HG03175 (cell line): ENCODE measurements at regions not wholly inside any gene's neighbourhood (a gene's known extent, or its start where the extent isn't known, plus 50 kb on each side); places are given as distances from the start of the nearest gene placed in this dataset.
"Not testable (repeated sequence)": the region's sequence is repeated elsewhere in the genome, so short reads cannot be mapped to it uniquely, and the experiment has no call there.

Source experiments
- ATAC-seq: cut with Tn5 transposase; IDR thresholded peaks from one replicate; pipeline ENCODE4 v1.9.1; 2021; ENCODE audit warnings: mild to moderate bottlenecking, moderate library complexity; ENCODE audit not compliant: unreplicated experiment

DNA sequence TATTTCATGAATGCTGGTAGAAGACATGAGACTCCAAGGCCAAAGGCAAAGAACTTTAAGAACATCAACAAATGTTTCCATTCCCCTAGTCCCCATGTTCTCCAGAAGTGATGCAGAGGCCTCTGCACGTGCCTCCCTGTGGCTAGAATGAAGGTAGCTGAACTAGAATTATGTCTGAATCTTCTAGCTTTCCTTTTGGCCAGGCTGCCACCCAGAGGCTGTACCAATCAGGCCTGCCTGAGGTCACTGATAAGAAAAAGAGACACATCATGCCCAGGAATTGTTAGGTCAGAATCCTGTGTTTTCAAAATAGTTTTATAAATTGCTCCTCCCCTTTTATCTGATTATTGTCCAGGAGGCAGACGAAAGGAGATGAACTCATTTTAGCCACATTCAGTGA lies 188.0 kb upstream of the SLC16A7 start:
- no peak for ATAC-seq

DNA sequence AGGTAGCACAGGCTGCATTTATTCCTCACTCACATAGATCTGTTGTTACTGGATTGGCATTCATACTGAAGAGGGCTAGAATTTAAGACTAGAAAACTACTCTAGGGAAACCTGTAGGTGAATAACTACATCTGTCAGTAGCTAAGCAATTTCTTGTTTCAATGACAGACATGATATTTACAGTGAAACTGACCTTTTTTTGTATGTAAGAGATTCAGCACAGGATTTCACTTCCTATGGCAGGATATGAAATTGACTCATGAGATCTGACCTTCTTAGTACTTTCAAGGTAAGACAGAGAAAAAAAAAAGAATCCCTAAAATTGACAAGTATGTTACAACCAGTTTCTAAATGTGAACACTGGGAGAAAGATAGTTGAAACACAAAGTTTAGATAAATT lies 189.8 kb upstream of the SLC16A7 start:
- no peak for ATAC-seq

DNA sequence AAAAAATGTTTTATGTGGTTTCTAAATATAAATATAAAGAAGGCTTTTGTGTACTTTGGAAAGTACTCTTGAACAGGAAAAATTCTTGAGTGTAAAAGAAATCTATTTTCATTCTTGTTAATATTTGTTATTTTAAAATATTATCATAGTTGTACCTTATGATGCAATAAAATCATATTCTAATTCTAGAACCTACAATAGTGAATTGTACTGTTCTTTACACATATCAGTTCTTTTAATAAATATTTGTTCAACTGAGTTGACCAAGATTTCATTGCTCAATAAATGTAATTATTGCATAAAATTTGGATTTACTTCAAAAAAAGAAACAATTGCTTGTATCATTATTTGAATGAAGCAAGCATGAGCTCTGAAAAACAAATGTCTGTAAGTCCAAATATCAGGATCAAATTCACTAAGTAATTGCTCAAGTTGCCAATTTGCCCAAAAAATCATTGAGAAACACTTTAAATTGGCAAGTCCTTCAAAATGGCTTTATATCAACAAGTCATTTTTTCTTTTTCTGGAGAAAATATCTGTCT lies 191.6 kb upstream of the SLC16A7 start:
- ATAC-seq, result no peak

DNA sequence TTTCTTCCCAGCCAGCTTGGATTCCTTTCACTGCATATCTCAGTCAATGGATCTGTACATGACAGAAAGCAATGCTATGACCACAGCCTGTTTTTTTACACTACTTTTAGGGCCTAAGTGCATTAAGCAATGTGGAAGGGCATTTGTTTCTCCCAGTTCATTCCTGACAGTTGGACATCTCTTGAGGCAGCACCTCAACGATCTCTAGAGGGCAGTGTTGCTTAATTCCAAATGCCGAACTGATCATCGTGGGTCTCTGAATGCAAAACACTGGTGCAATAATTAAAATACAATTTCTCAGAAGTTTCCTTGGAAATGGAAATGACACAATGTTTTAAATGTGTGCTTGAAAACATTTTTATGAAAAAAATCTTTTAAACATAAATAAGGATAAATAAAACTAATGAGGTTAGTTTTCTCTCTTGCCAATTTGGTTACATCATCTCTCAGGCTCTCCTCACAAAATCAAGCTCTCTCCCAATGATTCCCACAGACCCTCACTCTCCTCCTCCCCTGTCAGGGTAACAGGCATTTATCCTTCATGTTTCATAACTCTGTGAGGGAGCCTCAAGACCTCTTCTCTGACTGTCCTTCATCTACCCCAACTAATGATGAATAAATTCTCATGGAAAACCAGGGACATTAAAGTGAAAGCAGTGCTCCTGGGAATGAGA lies 192.4 kb upstream of the SLC16A7 start:
- ATAC-seq, result peak; percentile 70

DNA sequence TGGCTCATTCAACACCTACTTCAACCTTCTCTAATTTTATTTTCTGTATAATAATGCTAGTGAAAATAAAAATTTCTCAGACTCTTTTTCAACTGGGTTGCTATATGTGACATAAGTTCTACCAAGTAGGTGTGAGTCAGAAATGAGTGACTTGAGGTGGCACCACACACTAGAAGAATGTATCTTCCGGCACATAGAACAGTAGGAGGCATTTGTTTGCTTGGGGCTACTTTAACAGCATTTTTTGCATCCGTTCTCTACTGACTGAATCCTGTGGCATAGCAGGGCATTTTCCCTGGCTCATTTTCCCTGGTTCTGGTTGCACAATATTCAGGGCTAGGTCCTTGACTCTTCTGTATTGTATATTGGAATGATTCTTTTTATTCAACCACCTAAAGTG lies 194.0 kb upstream of the SLC16A7 start:
- ATAC-seq, result no peak

DNA sequence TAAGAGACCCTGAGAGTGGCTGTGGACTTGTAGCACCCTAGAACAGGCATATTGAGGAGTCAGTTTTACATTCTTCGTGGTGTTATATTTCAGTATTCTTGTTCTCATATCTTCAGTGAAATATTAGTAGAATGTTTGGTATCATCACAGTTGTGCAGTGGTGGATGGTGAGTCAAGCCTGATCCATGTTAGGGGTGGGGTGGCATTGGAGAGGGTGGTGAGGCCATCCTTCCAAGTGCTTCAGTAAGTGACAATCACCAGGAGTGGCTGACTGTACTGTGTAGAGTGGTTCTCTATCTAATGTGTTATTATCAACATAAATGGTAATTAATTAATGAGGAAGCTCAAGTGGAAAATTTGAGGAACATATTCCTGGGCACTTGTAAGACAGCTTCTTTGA lies 197.7 kb upstream of the SLC16A7 start:
- ATAC-seq, result no peak

DNA sequence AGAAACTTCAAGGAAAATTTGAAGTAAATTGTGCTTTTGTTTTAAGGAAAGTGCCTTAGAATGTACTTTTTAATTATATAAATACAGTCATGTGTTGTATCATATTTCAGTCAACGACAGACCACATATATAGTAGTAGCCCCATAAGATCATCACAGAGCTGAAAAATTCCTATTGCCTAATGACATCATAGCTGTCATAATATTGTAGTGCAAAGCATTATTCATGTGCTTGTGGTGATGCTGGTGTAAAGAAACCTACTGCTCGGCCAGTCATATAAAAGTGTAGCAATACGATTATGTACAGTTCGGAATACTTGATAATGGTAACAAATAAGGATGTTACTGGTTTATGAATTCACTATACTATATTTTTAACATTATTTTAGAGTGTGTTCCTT lies 198.9 kb upstream of the SLC16A7 start:
- no peak for ATAC-seq

DNA sequence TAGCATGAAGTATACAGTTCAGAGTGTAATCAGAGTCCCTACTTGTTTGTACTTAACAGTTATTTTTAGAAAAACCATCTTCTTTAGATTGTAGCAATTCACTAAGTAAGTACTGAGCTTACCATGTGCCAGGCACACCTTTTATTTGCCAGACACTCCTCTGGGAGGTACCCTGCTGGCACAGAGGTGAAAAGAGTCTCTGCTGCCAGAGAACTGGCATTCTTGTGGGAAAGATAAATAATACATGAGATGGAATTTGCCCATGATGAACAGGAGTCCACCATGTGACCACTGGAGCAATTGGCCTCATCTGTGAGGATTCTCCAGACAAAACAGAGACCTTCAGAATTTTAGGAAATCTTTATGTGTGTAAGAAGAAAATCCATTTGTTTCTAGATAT lies 199.3 kb upstream of the SLC16A7 start:
- ATAC-seq, result no peak

DNA sequence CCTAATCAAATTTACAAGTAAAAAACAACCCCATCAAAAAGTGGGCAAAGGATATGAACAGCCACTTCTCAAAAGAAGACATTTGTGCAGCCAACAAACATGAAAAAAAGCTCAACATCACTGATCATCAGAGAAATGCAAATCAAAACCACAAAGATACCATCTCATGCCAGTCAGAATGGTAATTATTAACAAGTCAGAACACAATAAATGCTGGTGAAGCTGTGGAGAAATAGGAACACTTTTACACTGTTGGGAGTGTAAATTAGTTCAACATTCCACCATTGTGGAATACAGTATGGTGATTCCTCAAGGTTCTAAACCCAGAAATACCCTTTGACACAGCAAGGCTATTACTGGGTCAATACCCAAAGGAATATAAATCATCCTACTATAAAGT lies 200.5 kb upstream of the SLC16A7 start:
- not testable (repeated sequence) for ATAC-seq

DNA sequence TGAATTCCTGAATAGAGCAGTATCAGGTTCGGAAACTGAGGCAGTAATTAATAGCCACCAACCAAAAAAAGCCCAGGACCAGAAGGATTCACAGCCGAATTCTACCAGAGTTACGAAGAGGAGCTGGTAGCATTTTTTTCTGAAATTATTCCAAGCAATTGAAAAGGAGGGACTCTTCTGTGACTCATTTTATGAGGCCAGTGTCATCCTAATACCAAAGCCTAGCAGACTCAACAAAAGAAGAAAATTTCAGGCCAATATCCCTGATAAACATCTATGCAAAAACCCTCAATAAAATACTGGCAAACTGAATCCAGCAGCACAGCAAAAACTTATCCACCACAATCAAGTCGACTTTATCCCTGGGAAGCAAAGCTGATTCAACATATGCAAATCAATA lies 202.3 kb upstream of the SLC16A7 start:
- no peak for ATAC-seq

DNA sequence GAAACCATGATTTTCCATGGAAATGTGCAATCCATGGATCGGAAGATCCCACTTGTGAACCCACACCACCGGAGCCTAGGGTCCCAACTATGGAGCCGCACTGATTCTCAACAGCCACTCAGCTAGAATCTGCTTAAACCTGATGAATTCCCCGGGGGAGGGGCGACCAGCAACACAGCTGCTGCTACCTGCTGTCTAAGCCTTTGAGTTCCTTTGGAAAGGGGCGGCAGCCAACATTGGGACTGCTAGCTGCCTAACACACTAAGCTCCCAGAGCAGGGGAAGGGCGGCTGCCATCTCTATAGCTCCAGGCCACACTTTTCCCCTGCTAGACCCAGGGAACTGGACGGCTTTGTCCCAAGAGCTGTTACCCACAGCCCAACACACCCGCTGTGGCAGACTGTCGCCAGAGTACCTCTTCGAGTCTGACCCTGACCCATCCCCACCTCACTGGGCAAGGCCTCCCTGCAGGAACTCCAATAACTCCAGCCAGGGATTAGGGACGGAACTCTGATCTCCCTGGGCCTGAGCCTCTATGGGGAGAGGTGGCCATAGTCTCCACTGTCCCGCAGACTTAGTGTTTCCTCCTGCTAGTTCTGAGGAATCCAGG lies 205.8 kb upstream of the SLC16A7 start:
- ATAC-seq, result no peak

DNA sequence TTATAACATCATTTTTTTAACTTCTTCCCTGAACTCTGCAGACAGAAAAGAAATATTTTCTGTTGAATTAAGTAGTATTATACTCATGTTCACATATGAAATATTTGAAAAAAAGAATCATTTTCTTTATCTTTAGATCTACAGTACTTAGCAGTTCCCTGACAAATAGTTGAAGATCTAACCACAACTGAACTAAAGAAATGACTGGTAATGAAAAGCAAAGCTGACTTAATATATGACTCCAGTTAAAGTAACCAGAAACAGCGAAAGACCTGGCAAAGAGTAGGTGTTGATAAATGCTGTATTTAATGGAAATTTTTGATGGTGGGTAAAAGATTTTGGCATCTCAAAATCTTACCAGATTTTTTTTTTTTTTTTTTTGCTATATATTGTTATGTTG lies 207.1 kb upstream of the SLC16A7 start:
- no peak for ATAC-seq

DNA sequence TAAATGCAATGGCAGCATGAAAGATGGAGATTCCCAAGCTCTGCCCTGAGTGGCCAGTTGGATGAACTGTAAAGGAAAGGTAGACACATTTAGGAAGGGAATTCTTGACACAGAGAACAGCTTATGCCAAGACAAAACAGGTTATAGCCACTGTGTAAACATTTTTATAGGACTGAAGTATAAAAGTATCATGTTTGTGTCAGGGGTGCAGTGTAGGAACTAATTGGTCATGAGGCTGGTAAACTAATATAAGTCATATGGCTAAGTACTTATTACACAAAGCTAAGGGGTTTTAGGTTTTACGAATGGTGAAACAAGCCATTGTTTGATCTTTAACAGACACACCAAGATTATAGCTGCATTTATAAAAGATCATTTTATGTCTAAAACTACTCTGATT lies 207.7 kb upstream of the SLC16A7 start:
- no peak for ATAC-seq

DNA sequence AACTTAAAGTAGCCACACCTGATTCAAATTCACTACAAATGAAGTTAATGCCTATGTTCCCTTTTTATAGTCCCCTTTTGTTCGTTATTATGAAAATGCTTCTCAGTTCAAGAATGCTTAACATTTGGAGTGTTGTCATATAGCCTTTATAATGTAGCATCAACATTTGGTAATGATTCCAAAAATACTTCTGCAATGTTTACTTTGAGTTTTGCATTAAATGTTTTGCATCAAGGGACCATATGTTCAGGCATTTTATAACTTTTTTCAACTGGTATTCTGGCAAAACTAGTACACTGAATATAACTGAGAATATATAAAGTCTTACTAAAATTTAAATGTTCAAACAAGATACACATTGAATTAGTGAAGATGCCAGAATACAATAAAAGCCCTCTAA lies 209.6 kb upstream of the SLC16A7 start:
- no peak for ATAC-seq

DNA sequence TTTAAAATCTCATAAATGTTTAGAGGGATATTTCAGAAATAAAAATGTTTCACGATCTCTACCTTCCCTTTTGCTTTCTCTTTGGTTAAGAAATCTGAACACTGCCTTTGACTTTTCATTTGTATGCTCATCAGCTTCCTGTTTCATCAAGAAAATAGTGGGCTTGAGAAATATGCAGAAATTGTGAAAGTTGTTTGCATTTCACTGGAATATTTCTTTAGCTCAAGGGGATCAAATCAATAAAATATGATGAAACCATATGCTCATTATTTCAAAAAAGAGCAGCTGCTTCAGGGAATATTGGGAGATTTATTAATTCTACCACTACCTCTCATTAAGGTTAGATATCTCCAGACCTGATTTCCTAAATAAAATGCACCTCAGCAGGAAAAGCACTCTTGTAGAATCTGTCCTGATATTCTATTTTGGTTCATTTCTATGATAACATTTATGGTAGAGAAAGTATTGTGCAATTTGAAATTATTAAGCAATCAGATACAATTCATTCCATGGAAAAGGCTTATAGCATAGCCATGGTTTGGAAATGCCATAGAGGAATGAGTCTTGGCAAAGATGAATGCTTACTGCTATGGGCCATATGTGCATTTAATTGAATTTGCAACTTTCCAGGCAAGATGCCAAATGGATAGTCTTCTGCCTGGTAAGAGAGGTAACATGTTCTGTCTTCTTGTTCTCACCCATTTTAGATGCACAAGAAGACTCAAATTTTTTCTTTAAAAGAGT lies 212.6 kb upstream of the SLC16A7 start:
- no peak for ATAC-seq

DNA sequence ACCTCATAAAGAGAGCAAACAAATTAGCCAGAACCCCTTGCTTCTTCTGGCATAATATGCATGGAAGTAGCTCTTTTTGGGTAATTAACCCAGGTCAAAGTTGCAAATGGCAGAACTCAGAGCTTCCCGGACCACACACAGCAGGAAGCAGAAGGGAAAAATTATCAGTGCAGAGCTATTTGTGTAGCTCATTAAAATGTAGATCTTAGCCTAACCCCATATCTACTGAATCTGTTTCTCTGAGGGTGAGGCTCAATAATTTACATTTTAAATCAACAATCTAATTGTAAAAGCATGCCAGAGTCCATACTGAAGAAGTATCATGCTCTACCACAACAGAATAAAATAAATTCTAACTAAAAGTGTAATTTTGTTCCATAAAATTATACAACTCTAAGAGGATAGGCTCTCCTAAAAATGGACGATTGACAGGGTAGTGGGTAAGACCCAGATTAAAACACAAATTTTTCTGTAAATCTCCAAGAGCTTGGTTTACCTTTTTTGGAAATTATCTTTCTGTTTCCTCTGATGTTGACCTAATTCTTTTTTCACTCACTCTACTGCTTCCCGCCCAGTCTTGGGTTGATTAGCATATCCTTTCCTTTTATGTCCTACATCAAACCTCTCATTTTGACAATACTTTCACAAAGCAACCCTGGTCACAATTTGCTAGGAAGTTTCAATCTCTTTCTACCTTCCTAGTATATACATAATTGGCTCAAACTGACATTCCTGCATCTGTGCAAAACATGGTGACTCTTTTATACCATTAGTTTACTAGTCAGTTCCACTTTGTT lies 213.3 kb upstream of the SLC16A7 start:
- no peak for ATAC-seq

DNA sequence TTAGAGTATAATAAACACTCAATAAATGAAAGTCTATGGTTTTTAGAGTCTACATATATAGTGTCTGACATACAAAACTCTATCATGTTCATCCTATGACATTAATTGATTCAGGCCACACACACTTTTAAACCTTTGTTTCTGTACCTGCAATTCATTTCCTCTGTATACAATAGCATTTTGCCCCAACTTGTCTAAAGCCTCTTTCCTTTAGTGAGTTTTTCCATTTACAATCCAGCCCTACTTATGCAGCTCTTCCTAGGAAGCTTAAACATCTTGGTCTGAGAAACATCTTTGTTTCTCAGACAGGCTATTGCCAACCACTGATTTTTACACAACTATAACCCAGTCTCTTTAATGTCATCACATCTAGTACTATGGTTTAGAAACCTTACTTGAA lies 214.7 kb upstream of the SLC16A7 start:
- no peak for ATAC-seq

DNA sequence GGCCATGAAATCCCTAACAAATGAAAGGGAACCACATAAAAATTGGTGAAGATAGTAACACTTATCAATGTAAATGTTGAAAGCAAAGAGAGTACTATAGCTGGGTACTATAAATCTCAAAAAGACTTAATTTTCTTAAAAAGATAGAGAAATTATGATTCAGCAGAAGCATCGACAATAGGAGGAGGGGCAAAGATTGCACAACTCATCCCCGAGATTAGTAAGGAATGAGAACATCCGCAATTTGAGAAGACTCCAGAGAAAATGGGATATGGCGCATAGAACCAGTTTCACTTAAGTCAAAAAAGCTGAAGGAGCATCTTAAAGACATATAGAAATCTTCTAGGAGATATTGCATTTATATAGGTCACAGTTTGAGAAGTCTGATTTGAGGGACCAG lies 220.2 kb upstream of the SLC16A7 start:
- no peak for ATAC-seq

DNA sequence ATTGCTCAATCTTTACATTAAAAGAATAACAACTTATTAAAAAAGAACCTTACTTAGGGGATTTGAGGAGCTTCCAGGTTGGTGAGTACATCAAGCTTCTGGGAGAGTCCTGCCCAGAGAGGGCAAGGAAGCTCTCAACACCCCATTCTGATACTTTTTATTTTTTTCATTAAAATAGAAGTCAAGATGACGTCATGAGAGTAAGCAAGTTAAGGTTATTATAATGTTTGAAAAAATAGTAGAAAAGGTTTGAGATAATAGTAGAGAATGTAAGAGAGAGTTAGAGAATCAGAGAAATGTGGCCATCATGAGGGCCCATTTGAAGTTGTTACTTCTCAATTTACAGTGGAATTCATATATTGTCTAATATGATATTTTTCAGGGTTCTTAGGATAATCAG lies 221.0 kb upstream of the SLC16A7 start:
- no peak for ATAC-seq

DNA sequence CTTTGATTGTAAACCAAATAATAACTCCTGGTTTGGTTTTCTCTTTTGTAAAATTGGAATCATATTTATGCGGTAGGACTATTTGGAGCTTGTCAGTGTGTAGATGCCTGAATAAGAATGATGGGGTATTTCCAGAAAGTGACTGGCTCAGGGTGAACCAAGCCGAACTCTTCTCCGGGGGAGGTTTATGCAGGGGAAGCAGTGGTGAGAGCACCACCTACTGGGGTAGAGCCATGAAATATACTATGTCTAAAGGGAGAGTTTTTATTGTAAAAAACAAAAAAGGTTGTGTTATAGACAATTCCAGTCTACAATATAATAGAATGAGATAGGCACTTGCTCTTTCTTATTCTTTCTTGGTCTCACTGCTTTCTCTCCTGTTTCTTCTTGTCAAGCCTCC lies 222.9 kb upstream of the SLC16A7 start:
- ATAC-seq, result no peak

DNA sequence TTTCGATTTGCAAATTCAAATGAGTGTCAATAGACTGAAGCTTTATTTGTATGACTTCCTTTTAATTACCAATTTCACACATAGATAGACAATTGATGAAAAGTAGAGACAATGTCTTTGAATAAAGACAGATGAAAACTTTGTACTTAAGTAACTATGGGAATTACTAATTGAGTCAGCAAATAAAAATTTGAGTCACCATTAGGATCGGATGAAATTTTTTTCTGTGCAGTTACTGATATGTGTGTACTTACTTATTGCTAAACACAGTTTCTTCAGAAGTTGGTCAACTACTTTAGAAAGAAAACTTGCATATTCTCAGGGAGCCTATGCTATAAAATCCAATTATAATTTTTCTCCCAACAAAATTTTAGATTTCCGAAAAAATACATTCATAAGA lies 224.9 kb upstream of the SLC16A7 start:
- ATAC-seq, result no peak
